GM04504 (cell line): ENCODE measurements at regions not wholly inside any gene's neighbourhood (a gene's known extent, or its start where the extent isn't known, plus 50 kb on each side); places are given as distances from the start of the nearest gene placed in this dataset.
"Not testable (repeated sequence)": the region's sequence is repeated elsewhere in the genome, so short reads cannot be mapped to it uniquely, and the experiment has no call there.

ENCODE experiments used
- DNase-seq: peaks from one replicate; pipeline ENCODE4 v3.0.0-alpha.2; 2012; ENCODE audit warnings: low read depth

GRCh38 chr3:55296030-55296429 lies 191.1 kb downstream of the WNT5A start:
- no peak for DNase-seq

GRCh38 chr3:55294557-55294956 lies 192.5 kb downstream of the WNT5A start:
- no peak for DNase-seq

- no peak for DNase-seq
Observed at GRCh38 chr3:55292360-55292759, 194.7 kb downstream of the WNT5A start.

DNA sequence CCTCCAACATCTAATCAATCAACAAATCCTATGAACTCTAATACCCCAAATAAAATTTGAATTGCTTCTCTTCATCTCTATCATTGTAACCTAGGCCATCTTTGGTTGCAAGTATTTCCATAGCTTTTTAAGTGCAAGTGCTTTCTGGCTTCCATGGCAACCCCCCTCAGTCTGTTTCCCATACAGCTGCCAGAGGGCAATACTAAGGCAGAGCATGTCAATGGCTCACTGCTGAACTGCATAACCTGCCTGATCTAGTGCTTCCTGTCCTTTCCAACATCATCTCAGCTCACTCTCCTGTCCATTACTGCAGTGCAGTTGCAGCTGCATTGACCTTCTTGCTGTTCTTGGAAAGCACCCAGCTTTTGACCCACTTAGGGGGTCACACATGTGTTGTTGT lies 198.4 kb downstream of the WNT5A start:
- no peak for DNase-seq

DNA sequence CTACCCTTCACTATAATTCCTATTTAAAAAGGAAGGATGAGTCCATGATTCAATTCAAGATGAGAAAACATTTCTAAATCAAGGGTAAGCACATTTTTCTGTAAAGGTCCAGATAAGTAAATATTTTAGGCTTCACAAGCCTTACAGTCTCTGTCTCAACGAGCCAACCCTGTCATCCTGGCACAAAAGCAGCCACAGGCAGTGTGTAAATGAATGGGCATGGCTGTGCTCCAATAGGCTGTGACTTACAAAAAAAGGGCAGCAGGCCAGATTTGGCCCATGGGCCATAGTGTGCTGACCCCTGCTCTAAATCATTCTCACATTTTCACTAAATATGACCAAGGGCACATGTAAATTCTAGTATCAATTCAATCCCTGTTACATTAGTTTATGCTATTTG lies 200.4 kb downstream of the WNT5A start:
- DNase-seq: no peak

GRCh38 chr3:55285156-55285555 lies 201.9 kb downstream of the WNT5A start:
- DNase-seq: peak; percentile 60

- no peak for DNase-seq
Observed at GRCh38 chr3:55283441-55283925, 203.6 kb downstream of the WNT5A start.

GRCh38 chr3:55282994-55283393 lies 204.1 kb downstream of the WNT5A start:
- no peak for DNase-seq

- no peak for DNase-seq
Observed at GRCh38 chr3:55272031-55272645, 215.0 kb downstream of the WNT5A start.

GRCh38 chr3:55271549-55271948 lies 215.6 kb downstream of the WNT5A start:
- DNase-seq: no peak

DNA sequence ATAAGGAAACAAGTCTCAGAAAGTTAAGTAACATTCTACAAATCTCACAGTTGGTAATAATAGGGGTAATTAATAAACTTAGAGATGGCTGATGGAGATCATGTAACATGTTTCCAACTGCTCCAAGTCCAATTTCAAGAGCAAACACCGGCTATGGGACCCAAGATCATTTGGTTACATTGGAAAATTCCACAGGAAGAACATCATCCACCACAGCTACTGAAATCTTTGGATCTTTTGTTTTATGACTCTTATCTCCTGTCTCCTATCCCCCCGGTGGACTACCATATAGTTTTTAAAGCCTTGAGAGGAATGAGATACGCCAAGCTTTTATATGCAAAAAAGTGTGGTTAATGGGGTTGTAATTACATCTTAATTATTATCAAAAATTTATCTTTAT lies 216.1 kb downstream of the WNT5A start:
- DNase-seq: no peak

DNA sequence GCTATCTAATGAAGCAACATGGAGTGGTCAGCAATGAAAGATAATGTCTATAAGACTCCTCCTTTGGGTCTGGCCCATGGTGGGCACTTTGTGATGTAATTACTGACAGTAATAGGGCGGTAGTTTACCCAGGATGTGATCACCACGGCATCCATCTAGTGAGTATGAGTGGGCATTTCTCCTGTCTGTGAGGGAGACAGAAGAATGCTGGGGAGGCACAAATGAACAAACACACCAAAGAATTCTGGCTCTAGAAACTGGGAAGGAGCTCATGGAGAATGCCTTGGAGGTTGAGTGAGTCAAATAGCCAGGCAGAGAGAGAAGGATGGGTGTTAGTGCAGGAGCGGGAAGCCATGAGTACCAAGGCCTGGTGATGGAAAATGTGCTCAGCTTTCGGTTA lies 217.5 kb downstream of the WNT5A start:
- DNase-seq: no peak

DNA sequence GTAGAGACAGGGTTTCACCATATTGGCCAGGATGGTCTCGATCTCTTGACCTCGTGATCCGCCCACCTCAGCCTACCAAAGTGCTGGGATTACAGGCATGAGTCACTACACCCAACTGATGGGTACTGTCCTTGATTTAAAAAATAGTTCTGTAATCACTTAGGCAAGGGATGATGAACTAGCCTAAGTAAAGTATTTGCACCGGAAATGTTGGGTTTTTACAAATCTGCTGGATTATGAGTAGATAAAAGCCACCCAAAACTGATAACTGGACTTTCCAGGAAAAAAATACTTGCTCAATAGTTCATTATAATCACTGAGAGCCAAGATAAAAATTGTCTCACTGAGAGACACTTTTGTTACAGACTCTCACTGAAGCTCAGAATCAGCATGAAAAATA lies 218.0 kb downstream of the WNT5A start:
- no peak for DNase-seq

- DNase-seq: no peak
Observed at GRCh38 chr3:55267206-55267930, 219.7 kb downstream of the WNT5A start.

DNA sequence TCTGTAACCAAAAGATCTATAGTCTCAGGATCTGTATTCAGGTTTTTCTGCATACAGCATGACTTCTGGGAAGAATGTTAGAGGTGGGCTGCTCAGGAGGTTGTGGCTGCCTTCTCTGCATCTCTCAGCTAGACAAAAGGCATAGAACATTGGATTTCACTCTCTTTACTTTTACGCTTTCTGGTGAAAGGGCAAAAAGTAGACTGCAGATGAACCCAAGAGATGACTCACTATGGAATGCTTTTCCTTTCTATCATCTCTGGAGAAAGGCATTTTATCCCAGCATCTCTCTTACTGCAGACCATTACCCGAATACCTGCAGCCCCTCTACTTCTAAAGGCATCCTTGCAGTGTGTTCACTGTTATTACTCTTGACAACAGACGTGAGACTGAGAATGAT lies 222.2 kb downstream of the WNT5A start:
- DNase-seq: no peak

DNA sequence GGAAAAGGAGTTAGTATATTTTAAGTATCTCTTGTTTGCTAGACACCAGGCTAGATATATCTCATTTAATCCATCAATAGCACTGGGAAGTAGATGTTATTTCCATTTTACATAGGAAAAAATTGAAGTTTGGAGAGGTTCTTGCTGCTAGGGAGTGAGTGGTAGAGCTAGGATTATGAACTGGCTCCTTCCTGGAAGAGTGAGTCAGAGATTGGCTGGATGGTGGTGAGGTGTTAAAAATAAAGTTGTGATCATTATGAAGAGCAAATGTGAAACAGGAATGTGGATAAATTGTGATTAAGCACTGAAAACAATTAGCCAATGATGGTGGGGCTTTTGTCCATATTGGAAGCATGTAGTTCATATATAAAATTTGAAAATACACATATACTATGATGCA lies 234.2 kb downstream of the WNT5A start:
- DNase-seq: no peak

DNA sequence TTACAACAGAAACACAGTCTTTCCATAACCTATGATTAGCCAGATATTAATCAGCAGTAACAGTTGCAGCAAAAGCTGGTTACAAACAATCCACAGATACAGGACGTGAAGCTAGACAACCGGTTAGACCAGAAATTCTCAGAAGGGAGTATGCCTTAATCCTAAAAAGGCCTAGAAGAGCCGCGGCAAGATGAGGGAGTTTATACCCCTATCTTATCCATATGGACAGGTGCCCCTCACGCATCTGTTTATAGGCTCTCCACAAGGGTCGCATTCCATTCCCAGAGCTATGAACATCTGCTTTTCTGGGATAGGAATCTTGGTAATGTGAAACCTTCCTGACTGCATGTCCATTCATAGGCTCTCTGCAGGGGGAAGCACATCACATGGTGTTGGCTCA lies 237.9 kb downstream of the WNT5A start:
- DNase-seq: not testable (repeated sequence)

- DNase-seq: no peak
Observed at GRCh38 chr3:55247666-55248065, 239.4 kb downstream of the WNT5A start.

DNA sequence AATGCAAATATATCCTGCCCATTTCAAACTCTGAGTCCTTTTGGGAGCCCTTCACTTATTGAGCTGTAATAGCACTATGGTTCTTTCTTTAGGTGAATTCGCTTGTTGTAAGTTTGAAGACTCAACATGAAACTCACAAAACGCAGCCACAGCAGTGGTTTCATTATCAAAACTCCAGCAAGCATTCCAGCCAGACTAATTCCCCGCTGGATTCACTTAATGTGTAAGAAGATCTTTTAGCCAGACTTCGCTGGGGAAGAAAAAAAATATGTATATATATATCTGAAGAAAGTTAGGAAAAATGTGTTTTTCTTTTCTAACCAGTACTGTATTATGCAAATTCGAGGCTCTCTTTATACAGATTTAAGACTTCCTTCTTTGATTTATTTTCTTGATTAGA lies 241.1 kb downstream of the WNT5A start:
- no peak for DNase-seq

- no peak for DNase-seq
Observed at GRCh38 chr3:55245351-55245750, 241.8 kb downstream of the WNT5A start.

DNA sequence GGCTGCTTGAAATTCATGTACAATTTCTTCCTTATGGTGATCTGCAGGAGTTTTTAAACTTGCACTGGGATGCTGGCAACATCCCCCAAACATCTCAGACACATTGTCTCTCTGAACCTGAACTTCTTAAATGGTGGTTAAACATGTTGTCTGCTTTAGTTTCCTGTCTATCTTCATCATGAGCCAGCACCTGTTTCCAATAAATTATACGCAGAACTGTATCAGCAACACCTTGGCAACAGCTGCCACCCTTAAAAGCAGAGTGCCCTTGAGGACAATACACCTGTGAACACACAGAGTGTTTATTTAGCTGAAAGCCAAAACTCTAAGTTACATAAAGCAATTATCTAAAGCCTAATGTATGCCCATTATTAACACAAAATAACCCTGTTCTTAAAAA lies 242.9 kb downstream of the WNT5A start:
- no peak for DNase-seq

- DNase-seq: no peak
Observed at GRCh38 chr3:55243678-55244077, 243.4 kb downstream of the WNT5A start.

GRCh38 chr3:55242921-55243320 lies 244.2 kb downstream of the WNT5A start:
- no peak for DNase-seq

- no peak for DNase-seq
Observed at GRCh38 chr3:55241098-55241497, 246.0 kb downstream of the WNT5A start.
